PFSK-1 (cell line): ENCODE measurements at regions not wholly inside any gene's neighbourhood (a gene's known extent, or its start where the extent isn't known, plus 50 kb on each side); places are given as distances from the start of the nearest gene placed in this dataset.

Experiments used
- FOXP2 ChIP-seq: optimal IDR thresholded peaks from 2 replicates; pipeline ENCODE3; 2011; ENCODE audit warnings: borderline replicate concordance, control low read depth, inconsistent platforms; ENCODE audit not compliant: insufficient read depth; ENCODE audit errors: extremely low read length, extremely low read depth
- POLR2AphosphoS5 ChIP-seq: IDR thresholded peaks from 2 replicates; pipeline ENCODE4 v1.6.1; 2012; ENCODE audit warnings: low read depth, mild to moderate bottlenecking, control low read depth, low read length, moderate library complexity
- SIN3A ChIP-seq: IDR thresholded peaks from 2 replicates; pipeline ENCODE4 v1.6.1; 2012; ENCODE audit warnings: mild to moderate bottlenecking, low read length, moderate library complexity, borderline replicate concordance; ENCODE audit not compliant: insufficient read depth
- TAF1 ChIP-seq: IDR thresholded peaks from 2 replicates; pipeline ENCODE4 v1.6.1; 2012; ENCODE audit warnings: low read length, control low read depth, borderline replicate concordance; ENCODE audit not compliant: insufficient read depth
- TF ChIP-seq, protein P1 (sequence below), 2 experiments: IDR thresholded peaks; 2 replicates each; pipeline versions ENCODE4 v1.6.1 to v1.8.0; 2011 to 2012; ENCODE audit warnings: low read depth in 2 of 2, low read length in 2 of 2, control low read depth in 1 of 2, inconsistent platforms in 1 of 2, mild to moderate bottlenecking in 1 of 2, moderate library complexity in 1 of 2; ENCODE audit not compliant: insufficient read depth in 1 of 2

DNA sequence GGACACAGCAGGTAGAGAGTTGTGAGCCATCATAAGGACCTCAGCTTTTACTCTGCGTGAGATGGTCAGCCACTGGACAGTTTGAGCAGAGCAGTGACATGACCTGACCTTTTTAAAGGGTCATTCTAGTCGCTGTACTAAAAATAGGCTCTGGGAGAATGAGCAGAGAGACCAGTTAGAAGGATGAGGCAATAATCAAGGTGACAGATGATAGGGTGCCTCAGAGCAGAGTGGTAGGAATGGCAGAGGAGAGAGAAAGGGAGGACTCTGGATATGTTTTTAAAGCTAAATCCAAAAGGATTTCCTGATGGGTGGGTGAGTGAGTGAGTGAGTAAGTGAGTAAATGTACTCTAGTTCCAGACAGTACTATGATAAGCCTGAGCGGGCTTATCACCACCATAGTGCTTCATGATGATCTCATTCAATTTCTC lies 83.6 kb upstream of the ARHGAP5 start:
- no peak for TF ChIP-seq SIN3A

GRCh38 chr14:31994391-31995033 lies 82.6 kb upstream of the ARHGAP5 start:
- TF ChIP-seq POLR2AphosphoS5 (no peak), SIN3A (no peak), TAF1 (no peak), FOXP2 (no peak)
- TF ChIP-seq, protein P1, sequence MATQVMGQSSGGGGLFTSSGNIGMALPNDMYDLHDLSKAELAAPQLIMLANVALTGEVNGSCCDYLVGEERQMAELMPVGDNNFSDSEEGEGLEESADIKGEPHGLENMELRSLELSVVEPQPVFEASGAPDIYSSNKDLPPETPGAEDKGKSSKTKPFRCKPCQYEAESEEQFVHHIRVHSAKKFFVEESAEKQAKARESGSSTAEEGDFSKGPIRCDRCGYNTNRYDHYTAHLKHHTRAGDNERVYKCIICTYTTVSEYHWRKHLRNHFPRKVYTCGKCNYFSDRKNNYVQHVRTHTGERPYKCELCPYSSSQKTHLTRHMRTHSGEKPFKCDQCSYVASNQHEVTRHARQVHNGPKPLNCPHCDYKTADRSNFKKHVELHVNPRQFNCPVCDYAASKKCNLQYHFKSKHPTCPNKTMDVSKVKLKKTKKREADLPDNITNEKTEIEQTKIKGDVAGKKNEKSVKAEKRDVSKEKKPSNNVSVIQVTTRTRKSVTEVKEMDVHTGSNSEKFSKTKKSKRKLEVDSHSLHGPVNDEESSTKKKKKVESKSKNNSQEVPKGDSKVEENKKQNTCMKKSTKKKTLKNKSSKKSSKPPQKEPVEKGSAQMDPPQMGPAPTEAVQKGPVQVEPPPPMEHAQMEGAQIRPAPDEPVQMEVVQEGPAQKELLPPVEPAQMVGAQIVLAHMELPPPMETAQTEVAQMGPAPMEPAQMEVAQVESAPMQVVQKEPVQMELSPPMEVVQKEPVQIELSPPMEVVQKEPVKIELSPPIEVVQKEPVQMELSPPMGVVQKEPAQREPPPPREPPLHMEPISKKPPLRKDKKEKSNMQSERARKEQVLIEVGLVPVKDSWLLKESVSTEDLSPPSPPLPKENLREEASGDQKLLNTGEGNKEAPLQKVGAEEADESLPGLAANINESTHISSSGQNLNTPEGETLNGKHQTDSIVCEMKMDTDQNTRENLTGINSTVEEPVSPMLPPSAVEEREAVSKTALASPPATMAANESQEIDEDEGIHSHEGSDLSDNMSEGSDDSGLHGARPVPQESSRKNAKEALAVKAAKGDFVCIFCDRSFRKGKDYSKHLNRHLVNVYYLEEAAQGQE (IDR thresholded peaks at IDR 0.05; ENCODE audit: insufficient read depth in 1 of 2, low read depth in 2 of 2, low read length in 2 of 2), result no peak

- no peak for TF ChIP-seq TAF1
- TF ChIP-seq POLR2AphosphoS5, result no peak
- no peak for TF ChIP-seq FOXP2
- no peak for TF ChIP-seq SIN3A
- TF ChIP-seq, protein P1 (IDR thresholded peaks at IDR 0.05; ENCODE audit: insufficient read depth in 1 of 2, low read depth in 2 of 2, low read length in 2 of 2), result no peak
Measured at GRCh38 chr14:32003585-32003984, 73.5 kb upstream of the ARHGAP5 start.

GRCh38 chr14:32004300-32004699 lies 72.8 kb upstream of the ARHGAP5 start:
- TF ChIP-seq POLR2AphosphoS5 (no peak), SIN3A (no peak), FOXP2 (no peak), TAF1 (no peak)
- TF ChIP-seq, protein P1 (IDR thresholded peaks at IDR 0.05; ENCODE audit: insufficient read depth in 1 of 2, low read depth in 2 of 2, low read length in 2 of 2), result no peak

DNA sequence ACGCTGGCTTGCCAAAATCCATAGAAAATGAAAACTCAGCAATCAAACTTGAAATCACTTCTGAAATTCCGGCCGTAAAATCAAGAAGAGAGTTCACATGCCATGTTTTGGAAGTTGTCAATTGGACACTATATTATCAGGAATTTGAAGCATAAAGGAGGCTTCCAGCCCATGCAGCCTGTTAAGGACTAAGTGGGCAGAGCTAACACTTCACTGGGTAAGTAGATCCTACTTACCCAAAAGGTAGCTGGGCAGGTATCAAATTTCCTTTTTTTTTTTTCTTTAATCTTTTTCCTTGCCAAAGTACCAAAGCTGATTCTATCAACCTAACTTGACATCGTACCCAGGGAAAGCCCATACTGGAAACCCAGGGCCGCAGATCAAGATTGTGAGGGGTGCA lies 71.5 kb upstream of the ARHGAP5 start:
- TF ChIP-seq TAF1 (no peak), FOXP2 (no peak), POLR2AphosphoS5 (no peak), SIN3A (no peak)
- TF ChIP-seq, protein P1 (IDR thresholded peaks at IDR 0.05; ENCODE audit: insufficient read depth in 1 of 2, low read depth in 2 of 2, low read length in 2 of 2), result no peak
